ENCODE measurements at regions not wholly inside any gene's neighbourhood (a gene's known extent, or its start where the extent isn't known, plus 50 kb on each side); places are given as distances from the start of the nearest gene placed in this dataset.

DNA sequence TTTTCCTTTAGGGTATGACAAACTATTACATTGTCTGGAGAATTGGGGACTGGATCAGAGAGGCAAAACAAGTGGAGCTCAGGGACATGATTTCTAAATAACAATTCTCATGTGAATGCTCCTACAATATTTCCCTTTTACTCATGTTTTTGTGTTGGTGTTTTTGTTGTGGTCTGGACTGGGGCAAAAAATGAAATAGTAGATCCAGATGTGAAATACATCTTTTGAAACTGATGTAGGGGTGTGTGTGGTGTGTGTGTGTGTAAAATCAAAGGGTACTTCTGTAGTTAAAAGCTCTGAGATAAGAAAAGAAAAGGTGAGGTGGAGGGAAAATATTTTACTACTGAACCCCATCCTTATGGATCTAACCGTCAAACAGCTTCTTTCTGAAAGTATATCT is 188.4 kb upstream of the RPL34 start:
- CTCF ChIA-PET = interaction anchor here (0.8 to 1.5 kb wide), 4 partner anchors 10 to 259 kb away, joined by 3 to 5 read pairs (median 4); no protein-coding TSS in a partner anchor

DNA sequence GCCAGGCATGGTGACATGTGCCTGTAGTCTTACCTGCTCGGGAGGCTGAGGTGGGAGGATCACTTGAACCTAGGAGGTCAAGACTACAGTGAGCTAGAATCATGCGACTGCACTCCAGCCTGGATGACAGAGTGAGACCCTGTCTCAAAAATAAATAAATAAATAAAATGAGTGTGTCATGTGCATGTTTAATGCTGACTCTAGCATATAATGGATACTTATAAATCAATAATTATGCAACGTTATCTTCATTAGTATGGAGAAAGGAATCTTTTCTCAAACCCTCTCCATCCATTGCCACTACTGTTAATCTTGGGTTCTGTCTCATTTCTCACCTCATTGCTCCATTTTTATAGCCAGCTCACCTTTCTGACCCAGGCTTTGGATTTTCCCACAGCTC is 189.5 kb upstream of the RPL34 start:
- intact Hi-C loops (cut with micrococcal nuclease) = no loop called here
- H3K27me3 Mint-ChIP-seq = no peaks in the 10 kb centered on the region

More for the DNA sequence above, 188.4 kb upstream of the RPL34 start:
- POLR2A ChIA-PET = no interaction called here
- intact Hi-C loops (cut with micrococcal nuclease) = no loop called here
- DNase-seq (no peak), ATAC-seq (no peak)
- no peak overlapping the region for H3K4me3 Mint-ChIP-seq
- H3K9me3 Mint-ChIP-seq = peaks cover 3% of the 10 kb centered on the region
- H3K4me1 Mint-ChIP-seq (ENCODE audit: low read depth) = peaks cover 48% of the 10 kb centered on the region
- TF ChIP-seq, protein P1, sequence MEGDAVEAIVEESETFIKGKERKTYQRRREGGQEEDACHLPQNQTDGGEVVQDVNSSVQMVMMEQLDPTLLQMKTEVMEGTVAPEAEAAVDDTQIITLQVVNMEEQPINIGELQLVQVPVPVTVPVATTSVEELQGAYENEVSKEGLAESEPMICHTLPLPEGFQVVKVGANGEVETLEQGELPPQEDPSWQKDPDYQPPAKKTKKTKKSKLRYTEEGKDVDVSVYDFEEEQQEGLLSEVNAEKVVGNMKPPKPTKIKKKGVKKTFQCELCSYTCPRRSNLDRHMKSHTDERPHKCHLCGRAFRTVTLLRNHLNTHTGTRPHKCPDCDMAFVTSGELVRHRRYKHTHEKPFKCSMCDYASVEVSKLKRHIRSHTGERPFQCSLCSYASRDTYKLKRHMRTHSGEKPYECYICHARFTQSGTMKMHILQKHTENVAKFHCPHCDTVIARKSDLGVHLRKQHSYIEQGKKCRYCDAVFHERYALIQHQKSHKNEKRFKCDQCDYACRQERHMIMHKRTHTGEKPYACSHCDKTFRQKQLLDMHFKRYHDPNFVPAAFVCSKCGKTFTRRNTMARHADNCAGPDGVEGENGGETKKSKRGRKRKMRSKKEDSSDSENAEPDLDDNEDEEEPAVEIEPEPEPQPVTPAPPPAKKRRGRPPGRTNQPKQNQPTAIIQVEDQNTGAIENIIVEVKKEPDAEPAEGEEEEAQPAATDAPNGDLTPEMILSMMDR (IDR thresholded peaks at IDR 0.05) = no peak
- no peaks in the 10 kb centered on the region for H3K36me3 Mint-ChIP-seq (ENCODE audit: low read depth)
- H3K27me3 Mint-ChIP-seq = no peaks in the 10 kb centered on the region
- H3K27ac Mint-ChIP-seq = no peak overlapping the region

DNA sequence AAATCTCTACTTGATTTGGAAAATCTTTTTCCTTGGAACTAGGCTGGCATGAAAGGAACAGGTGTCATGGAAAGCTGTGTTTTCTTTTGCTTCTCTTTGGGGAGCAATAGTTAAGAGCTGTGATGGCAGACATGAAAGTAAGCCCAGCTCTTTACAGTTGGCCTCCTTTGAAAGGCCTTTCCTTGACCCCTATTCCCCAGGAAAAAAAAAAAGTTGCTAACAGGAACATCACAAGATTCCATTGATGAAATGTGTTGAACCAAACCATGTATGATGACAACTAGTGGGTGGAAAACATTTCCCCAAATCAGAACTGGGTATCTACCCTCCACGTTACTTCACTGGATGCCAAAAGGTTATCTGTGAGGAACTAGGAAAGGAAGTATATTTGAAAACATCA is 190.7 kb upstream of the RPL34 start:
- ChIA-PET POLR2A (no interaction called here), CTCF (interaction anchor here (1.0 kb wide), 1 partner anchor 25 kb away, joined by 3 read pairs; no protein-coding TSS in a partner anchor)
- Mint-ChIP-seq H3K9me3 (no peaks in the 10 kb centered on the region), H3K4me3 (no peak overlapping the region), H3K36me3 (ENCODE audit: low read depth) (no peaks in the 10 kb centered on the region), H3K27ac (no peak overlapping the region), H3K4me1 (ENCODE audit: low read depth) (peaks cover 54% of the 10 kb centered on the region), H3K27me3 (no peaks in the 10 kb centered on the region)
- TF ChIP-seq, protein P1 (IDR thresholded peaks at IDR 0.05) = no peak
- ATAC-seq (no peak), DNase-seq (no peak)
- intact Hi-C loops (cut with micrococcal nuclease) = loop anchor here (10.0 kb wide), 1 partner anchor 55 kb away; no protein-coding TSS in a partner anchor

More for the DNA sequence above, 189.5 kb upstream of the RPL34 start:
- Mint-ChIP-seq H3K36me3 (ENCODE audit: low read depth) (no peaks in the 10 kb centered on the region), H3K27ac (no peak overlapping the region), H3K9me3 (no peaks in the 10 kb centered on the region), H3K4me3 (no peak overlapping the region), H3K4me1 (ENCODE audit: low read depth) (peaks cover 57% of the 10 kb centered on the region)
- CTCF ChIA-PET = interaction anchor here (1.5 kb wide), 1 partner anchor 11 kb away, joined by 5 read pairs; no protein-coding TSS in a partner anchor
- ATAC-seq (no peak), DNase-seq (no peak)
- POLR2A ChIA-PET = no interaction called here
- TF ChIP-seq, protein P1 (IDR thresholded peaks at IDR 0.05) = no peak

DNA sequence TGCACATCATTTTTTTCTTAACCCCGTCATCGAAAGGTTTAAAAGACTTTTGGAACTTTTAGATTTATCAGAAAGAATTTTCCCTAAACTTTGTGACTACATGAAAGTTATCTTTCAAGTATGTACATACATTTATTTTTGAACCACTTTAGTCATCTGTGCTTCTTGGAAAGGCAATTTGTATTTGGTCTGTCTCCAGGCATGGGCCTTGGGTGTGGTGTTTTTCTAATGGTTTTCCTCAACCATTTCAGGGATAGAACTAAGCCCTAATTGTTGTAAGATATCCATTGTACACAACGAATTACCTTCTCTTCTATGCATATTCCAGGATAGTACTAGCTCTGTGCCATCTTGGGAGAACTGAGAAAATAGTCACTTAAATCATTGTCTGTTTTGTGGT is 191.5 kb upstream of the RPL34 start:
- Mint-ChIP-seq H3K9me3 (no peaks in the 10 kb centered on the region), H3K4me1 (ENCODE audit: low read depth) (peaks cover 46% of the 10 kb centered on the region), H3K27me3 (no peaks in the 10 kb centered on the region), H3K4me3 (no peak overlapping the region), H3K27ac (no peak overlapping the region), H3K36me3 (ENCODE audit: low read depth) (no peaks in the 10 kb centered on the region)
- intact Hi-C loops (cut with micrococcal nuclease) = loop anchor here (10.0 kb wide), 1 partner anchor 54 kb away; no protein-coding TSS in a partner anchor
- TF ChIP-seq, protein P1 (IDR thresholded peaks at IDR 0.05) = no peak
- ChIA-PET CTCF (interaction anchor here (1.0 to 1.4 kb wide), 2 partner anchors 26 to 399 kb away, joined by 3 to 4 read pairs; no protein-coding TSS in a partner anchor), POLR2A (no interaction called here)
- DNase-seq = no peak
- ATAC-seq = no peak

DNA sequence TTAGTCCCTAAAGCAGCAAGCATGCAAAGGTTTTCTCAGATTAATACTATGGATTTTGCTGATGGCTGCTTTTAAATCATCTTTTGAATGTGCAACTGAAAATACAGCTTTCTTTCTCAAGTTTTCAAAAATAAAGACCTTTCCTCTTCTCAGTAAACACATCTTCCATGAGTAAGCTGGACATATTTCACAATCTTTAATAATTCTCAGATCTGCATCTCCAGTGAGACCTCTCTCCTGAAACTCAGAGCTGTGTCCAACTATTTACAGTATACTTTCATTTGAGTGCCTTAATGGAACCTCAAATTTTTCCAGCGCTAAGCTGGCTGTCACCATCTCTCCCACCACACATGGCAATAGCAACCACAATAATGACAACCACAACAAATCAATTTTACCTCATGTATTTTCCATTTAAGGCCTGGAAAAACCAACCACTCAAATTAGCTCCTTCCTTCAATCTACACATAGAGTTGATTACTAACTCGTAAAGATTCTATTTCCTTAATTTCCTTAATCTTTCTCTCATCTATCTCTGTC is 192.4 kb upstream of the RPL34 start:
- no peaks in the 10 kb centered on the region for H3K27me3 Mint-ChIP-seq
- ATAC-seq (no peak), DNase-seq (no peak)
- intact Hi-C loops (cut with micrococcal nuclease) = loop anchor here (10.0 kb wide), 1 partner anchor 53 kb away; no protein-coding TSS in a partner anchor
- CTCF ChIA-PET = interaction anchor here (0.9 to 1.4 kb wide), 4 partner anchors 46 to 409 kb away, joined by 3 to 5 read pairs (median 4); no protein-coding TSS in a partner anchor
- TF ChIP-seq, protein P1 (IDR thresholded peaks at IDR 0.05) = no peak
- H3K4me1 Mint-ChIP-seq (ENCODE audit: low read depth) = peaks cover 39% of the 10 kb centered on the region
- no peaks in the 10 kb centered on the region for H3K36me3 Mint-ChIP-seq (ENCODE audit: low read depth)
- H3K4me3 Mint-ChIP-seq = no peak overlapping the region
- H3K9me3 Mint-ChIP-seq = peaks cover 2% of the 10 kb centered on the region
- POLR2A ChIA-PET = interaction anchor here (0.7 kb wide), 1 partner anchor 437 kb away, joined by 4 read pairs; no protein-coding TSS in a partner anchor
- H3K27ac Mint-ChIP-seq = no peak overlapping the region

Measured in activated CD8-positive, alpha-beta T cell treated with anti-CD3 and anti-CD28 coated beads for 36 hours (primary cell).